NCI-H524 (cell line): ENCODE measurements at regions not wholly inside any gene's neighbourhood (a gene's known extent, or its start where the extent isn't known, plus 50 kb on each side); places are given as distances from the start of the nearest gene placed in this dataset.
"Not testable (repeated sequence)": the region's sequence is repeated elsewhere in the genome, so short reads cannot be mapped to it uniquely, and the experiment has no call there.

Experiments
- DNase-seq, 2 experiments: peaks; one replicate each; lab custom pipeline; 2025; lab: John Stamatoyannopoulos, UW

- DNase-seq = no peak
Observed at GRCh38 chr5:13640270-13640669, 304.2 kb downstream of the DNAH5 start.

GRCh38 chr5:13632676-13633075 lies 311.8 kb downstream of the DNAH5 start:
- no peak for DNase-seq

DNA sequence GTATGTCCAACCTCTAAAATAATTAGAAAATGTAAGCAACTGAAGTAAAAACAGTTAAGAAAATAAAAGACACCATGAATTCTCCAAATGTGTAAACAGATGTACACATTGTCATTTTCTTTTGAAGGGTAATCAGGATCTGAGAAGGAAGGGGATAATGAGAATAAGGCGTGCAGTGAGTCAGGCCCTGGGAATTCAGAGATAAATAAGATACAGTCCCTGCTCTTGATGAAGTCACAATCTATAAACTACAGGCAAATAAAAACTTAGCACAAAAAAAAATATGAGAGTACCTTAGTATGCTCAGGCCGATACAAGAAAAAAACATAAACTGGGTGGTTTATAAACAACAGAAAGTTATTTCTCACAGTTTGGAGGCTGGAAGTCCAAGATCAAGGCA lies 315.3 kb downstream of the DNAH5 start:
- no peak for DNase-seq

DNA sequence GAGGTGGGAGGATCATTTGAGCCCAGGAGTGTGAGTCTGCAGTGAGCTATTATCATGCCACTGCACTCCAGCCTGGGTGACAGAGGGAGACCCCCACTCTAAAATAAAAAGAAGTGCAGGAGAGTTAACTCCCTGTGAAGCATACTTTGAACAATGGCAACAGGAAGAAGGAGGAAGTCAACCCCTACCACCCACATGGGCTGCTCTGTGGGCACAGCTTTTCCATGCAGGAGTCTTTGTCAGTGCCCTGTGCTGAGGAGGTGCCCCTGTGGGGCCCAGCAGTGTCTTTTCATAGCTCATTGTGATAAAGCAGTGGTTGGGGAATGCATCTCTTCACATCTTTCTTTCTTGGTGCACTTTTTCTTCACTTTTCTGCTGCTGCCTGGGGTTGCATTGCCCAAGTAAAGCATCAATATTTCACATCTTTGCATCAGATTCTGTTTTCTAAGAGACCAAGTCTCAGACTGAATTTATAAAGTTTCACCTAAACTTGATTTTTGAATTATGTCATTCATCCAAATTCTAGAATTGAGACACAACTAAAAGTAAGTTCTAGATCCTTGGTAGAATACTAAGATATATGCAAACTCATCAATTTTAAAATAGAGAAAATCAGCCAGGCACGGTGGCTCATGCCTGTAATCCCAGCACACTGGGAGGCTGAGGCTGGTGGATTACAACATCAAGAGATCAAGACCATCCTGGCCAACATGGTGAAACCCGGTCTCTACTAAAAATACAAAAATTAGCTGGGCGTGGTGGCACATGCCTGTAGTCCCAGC lies 316.6 kb downstream of the DNAH5 start:
- DNase-seq = no peak

- no peak for DNase-seq
Observed at GRCh38 chr5:13625616-13626198, 318.8 kb downstream of the DNAH5 start.

GRCh38 chr5:13624283-13625074 lies 320.0 kb downstream of the DNAH5 start:
- no peak for DNase-seq

DNA sequence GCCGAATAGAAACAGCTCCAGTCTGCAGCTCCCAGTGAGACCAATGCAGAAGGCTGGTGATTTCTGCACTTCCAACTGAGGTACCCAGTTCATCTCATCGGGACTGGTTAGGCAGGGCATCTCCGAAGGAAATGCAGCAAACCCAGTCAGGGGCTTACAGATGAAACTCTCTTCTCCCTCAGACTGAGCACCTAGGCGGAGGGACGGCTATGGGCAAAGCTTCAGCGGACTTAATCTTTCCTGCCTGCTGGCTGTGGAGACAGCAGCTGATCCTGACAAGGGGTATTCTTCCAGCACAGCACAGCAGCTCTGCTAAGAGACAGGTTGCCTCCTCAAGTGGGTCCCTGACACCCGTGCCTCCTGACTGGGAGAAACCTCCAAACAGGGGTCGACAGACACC lies 330.9 kb downstream of the DNAH5 start:
- DNase-seq = peak in 1 of 2 experiments; percentile 61

DNA sequence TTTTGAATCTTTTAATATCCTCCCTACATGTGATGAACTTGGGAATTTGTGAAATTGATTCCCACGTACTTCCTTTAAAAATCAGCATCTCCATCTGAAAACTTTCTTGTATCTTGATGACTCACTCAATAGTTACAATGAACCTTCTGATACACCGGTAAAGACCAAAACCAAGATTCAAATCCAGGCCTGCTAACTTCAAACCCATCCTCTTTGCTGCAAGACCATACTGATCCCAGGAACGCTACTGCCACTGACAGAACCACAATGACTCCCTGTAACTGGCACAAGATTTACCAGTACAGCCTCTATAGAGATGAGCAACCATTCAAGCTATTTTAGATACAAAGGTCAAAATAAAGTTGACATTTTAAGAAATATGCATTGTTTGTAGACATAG lies 332.9 kb downstream of the DNAH5 start:
- no peak for DNase-seq

GRCh38 chr5:13609504-13609903 lies 335.0 kb downstream of the DNAH5 start:
- DNase-seq = no peak

DNA sequence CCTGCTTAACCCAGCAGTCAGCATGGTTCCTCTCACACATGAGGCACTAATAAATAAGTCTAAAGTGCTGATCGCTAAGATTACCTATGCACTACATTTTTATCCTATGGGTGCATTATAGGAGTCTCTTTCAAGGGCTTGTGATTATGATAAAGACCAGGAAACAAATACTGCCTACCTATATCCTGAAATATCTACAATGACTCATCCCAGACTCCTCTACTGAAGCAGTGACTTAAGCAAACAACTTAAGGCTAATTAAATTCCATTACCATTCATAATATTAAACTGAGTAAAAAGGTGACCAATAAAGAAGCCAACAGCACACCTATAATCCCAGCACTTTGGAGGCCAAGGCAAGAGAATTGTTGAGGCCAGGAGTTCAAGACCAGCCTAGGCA lies 338.4 kb downstream of the DNAH5 start:
- no peak for DNase-seq

DNA sequence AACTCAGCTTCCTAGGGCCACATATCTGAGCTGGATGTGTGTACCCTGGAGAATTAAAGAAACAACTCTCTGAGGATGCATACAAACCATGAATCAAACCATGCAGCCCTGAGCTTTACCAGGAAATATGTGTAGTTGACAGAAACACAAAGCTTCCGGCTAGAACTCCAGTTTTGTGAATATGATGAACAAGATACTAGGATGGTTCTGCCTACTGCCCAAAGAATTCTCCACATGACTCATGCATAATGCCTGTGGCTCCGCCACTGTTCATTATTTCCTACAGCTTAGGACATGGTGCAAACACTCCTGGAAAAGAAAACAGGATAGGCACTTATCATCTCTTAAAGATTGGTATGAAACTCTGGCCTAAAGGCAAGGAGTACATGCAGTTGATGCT lies 343.4 kb downstream of the DNAH5 start:
- no peak for DNase-seq

GRCh38 chr5:13595978-13596377 lies 348.5 kb downstream of the DNAH5 start:
- no peak for DNase-seq

GRCh38 chr5:13591621-13592020 lies 352.9 kb downstream of the DNAH5 start:
- DNase-seq = no peak

DNA sequence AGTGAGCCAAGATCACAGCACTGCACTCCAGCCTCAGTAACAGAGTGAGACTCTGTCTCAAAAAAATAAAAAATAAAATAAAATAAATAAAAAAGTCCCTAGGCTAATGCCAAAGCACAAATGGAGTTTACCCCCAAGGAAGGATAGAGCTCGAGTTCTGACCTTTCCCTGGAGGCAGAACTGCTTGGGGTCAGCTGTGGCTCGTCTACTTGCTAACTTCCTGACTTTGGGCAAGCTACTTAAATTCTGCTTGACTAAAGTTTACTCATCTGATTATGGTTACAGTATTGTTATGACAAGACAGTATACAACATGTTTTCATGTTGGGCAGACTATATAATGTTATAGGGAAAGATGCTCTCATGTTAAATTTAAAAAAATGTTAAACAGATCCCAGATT lies 359.2 kb downstream of the DNAH5 start:
- no peak for DNase-seq

- no peak for DNase-seq
Observed at GRCh38 chr5:13581914-13582313, 362.6 kb downstream of the DNAH5 start.

DNA sequence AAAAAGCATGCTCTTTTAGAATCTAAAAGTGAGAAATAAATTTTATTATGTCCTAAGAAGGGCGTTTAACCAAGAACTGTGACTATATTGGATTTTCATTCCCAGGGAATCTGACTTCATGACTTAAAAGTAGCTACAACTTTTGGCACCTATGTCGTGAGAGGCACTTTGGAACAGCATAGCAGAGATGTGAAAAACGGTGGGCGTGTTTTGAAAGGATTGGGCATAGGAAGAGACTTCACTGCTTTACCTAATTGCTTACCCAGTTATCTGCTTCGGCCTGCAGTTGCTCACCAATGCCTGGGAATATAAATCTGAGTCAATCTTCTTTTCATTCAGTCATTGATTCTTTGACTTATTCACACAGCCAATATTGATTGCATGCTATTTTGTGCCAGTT lies 363.4 kb downstream of the DNAH5 start:
- no peak for DNase-seq

DNA sequence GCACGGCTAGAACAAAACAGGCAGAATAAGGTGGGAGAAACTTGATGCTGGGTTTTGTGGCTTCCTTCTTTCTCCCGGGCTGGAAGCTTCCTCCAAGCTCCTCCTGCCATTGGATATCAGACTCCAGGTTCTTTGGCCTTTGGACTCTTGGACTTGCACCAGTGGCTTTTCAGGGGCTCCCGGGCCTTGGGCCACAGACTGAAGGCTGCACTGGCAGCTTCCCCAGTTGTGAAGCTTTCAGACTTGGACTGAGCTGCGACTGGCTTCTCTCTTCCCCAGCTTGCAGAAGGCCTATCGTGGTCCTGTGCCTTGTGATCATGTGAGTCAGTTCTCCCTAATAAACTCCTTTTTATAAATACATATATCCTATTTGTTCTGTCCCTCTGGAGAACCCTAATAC lies 364.4 kb downstream of the DNAH5 start:
- DNase-seq = no peak

- DNase-seq = not testable (repeated sequence)
Observed at GRCh38 chr5:13579091-13579490, 365.4 kb downstream of the DNAH5 start.

DNA sequence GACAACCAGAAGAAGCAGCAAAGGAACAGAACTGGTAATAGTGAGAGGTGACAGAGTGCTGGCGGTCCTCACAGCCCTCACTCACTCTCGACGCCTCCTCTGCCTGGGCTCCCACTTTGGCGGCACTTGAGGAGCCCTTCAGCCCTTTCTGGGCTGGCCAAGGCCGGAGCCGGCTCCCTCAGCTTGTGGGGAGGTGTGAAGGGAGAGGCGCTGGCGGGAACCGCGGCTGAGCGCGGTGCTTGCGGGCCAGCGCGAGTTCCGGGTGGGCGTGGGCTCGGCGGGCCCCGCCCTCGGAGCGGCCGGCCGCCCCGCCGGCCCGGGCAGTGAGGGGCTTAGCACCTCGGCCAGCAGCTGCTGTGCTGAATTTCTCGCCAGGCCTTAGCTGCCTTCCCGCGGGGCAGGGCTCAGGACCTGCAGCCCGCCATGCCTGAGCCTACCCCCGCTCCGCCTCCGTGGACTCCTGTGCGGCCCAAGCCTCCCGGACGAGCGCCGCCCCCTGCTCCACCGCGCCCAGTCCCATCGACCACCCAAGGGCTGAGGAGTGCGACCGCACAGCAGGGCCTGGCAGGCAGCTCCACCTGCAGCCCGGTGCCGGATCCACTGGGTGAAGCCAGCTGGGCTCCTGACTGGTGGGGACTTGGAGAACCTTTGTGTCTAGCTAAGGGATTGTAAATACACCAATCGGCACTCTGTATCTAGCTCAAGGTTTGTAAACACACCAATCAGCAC lies 366.0 kb downstream of the DNAH5 start:
- DNase-seq = not testable (repeated sequence)

GRCh38 chr5:13574574-13574973 lies 369.9 kb downstream of the DNAH5 start:
- no peak for DNase-seq

- no peak for DNase-seq
Observed at GRCh38 chr5:13572163-13572562, 372.3 kb downstream of the DNAH5 start.

- peak in 1 of 2 experiments; percentile 46 for DNase-seq
Observed at GRCh38 chr5:13569090-13569715, 375.3 kb downstream of the DNAH5 start.
